Sigmoid colon (tissue), 4 donors: ENCODE measurements at regions not wholly inside any gene's neighbourhood (a gene's known extent, or its start where the extent isn't known, plus 50 kb on each side); places are given as distances from the start of the nearest gene placed in this dataset.

Experiments used
- CTCF ChIP-seq, 4 experiments: fragments of 450-650 bp in 3 of 4; fragments of 200-600 bp in 1 of 4; IDR thresholded peaks; one replicate each; pipeline ENCODE4 v1.5.1; 2016 to 2019; ENCODE audit warnings: antibody characterized with exemption in 4 of 4, mild to moderate bottlenecking in 3 of 4, moderate library complexity in 2 of 4
- EP300 ChIP-seq, 4 donors: sonication (generic); formaldehyde crosslinking; IDR thresholded peaks; one replicate each; pipeline ENCODE4 v1.6.1; 2017; ENCODE audit warnings: antibody characterized with exemption in 4 of 4

DNA sequence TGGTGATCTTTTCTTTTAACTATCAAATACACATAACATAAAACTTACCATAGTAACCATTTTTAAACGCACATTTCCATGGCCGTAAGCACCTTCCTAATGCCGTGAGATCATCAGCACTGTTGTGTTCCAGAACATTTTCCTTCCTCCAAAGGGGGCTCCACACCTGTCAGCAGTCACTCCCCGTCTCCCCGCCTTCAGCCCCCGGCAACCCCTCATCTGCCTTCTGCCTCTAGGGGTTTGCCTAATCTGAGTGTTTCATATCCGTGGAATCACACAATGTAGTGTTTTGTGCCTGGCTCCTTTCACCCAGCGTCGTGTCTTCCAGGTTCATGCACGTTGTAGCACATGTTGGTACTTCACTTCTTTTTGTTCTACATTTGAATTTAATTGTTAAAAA, 350.1 kb upstream of the TNRC6C start:
- TF ChIP-seq CTCF (IDR thresholded peaks at IDR 0.05) (no peak), EP300 (IDR thresholded peaks at IDR 0.05) (no peak)
